Ovary (tissue), 3 donors: ENCODE measurements at regions not wholly inside any gene's neighbourhood (a gene's known extent, or its start where the extent isn't known, plus 50 kb on each side); places are given as distances from the start of the nearest gene placed in this dataset.

Experiments used
- CTCF ChIP-seq, 3 donors: fragments of 450-650 bp in 2 of 3; fragments of 200-600 bp in 1 of 3; IDR thresholded peaks; one replicate each; pipeline versions ENCODE4 v1.5.1 to v1.8.0; 2016 to 2022; ENCODE audit warnings: antibody characterized with exemption in 3 of 3, mild to moderate bottlenecking in 1 of 3
- POLR2A ChIP-seq: fragments of 450-650 bp; IDR thresholded peaks from one replicate; pipeline ENCODE4 v1.6.1; 2017; ENCODE audit warnings: antibody characterized with exemption, mild to moderate bottlenecking, moderate library complexity
- donor health status: DM: no; HTN: no; CAD: no.

GRCh38 chr15:98363416-98363815 lies 284.9 kb upstream of the IGF1R start:
- TF ChIP-seq CTCF (IDR thresholded peaks at IDR 0.05) (no peak), POLR2A (no peak)
